ENCODE measurements at regions not wholly inside any gene's neighbourhood (a gene's known extent, or its start where the extent isn't known, plus 50 kb on each side); places are given as distances from the start of the nearest gene placed in this dataset.

- TF ChIP-seq CTCF (IDR thresholded peaks at IDR 0.05 in 2 of 3, conservative IDR thresholded peaks at IDR 0.05 in 1 of 3; ENCODE audit: borderline replicate concordance in 1 of 3, insufficient read depth in 1 of 3, low read depth in 2 of 3, low read length in 2 of 3) (no peak), EZH2phosphoT487 (IDR thresholded peaks at IDR 0.05; ENCODE audit: borderline replicate concordance) (no peak), CBX3 (IDR thresholded peaks at IDR 0.05; ENCODE audit: low read depth) (no peak), EZH2 (IDR thresholded peaks at IDR 0.05) (no peak), POLR2AphosphoS5 (IDR thresholded peaks at IDR 0.05; ENCODE audit: low read depth, low read length) (no peak), POLR2A (IDR thresholded peaks at IDR 0.05; ENCODE audit: borderline replicate concordance, extremely low read depth, insufficient read depth, insufficient read length) (no peak), YY1 (IDR thresholded peaks at IDR 0.05; ENCODE audit: extremely low read depth, insufficient replicate concordance, low read depth, low read length) (no peak), RAD21 (IDR thresholded peaks at IDR 0.05; ENCODE audit: low read depth) (no peak), ZBTB33 (IDR thresholded peaks at IDR 0.05; ENCODE audit: extremely low read depth, insufficient replicate concordance, low read length) (no peak), ZNF274 (IDR thresholded peaks at IDR 0.05; ENCODE audit: low read depth, low read length) (no peak), MAX (IDR thresholded peaks at IDR 0.05) (no peak), TCF7L2 (IDR thresholded peaks at IDR 0.05; ENCODE audit: borderline replicate concordance, extremely low read depth, insufficient read depth, insufficient read length) (no peak), REST (IDR thresholded peaks at IDR 0.05; ENCODE audit: low read depth) (no peak)
These were observed 583.7 kb downstream of the ADCYAP1 start for GRCh38 chr18:1488394-1488793.
